ENCODE measurements at regions not wholly inside any gene's neighbourhood (a gene's known extent, or its start where the extent isn't known, plus 50 kb on each side); places are given as distances from the start of the nearest gene placed in this dataset.
"Not testable (repeated sequence)": the region's sequence is repeated elsewhere in the genome, so short reads cannot be mapped to it uniquely, and the experiment has no call there.

GRCh38 chr10:118960157-118961090, 69.1 kb upstream of the NANOS1 start:
- Histone ChIP-seq H3K4me3 (replicated peaks; ENCODE audit: insufficient read depth, low read length) (no peak overlapping the region), H3K27ac (replicated peaks) (no peak overlapping the region), H3K27me3 (ENCODE audit: insufficient read depth, poor library complexity, severe bottlenecking) (no peaks in the 10 kb centered on the region)
- TF ChIP-seq CTCF (IDR thresholded peaks at IDR 0.05; ENCODE audit: insufficient read depth, low read length) (no peak), GABPA (IDR thresholded peaks at IDR 0.05; ENCODE audit: low read depth) (no peak), REST (IDR thresholded peaks at IDR 0.05; ENCODE audit: insufficient replicate concordance, low read depth) (no peak), SPI1 (IDR thresholded peaks at IDR 0.05; ENCODE audit: borderline replicate concordance, low read depth) (no peak), POLR2AphosphoS5 (IDR thresholded peaks at IDR 0.05; ENCODE audit: low read depth) (no peak)
- no peak for DNase-seq (ENCODE audit: low read depth in 1 of 2, low spot score in 1 of 2)

GRCh38 chr10:118961436-118961835, 68.1 kb upstream of the NANOS1 start:
- Histone ChIP-seq H3K4me3 (replicated peaks; ENCODE audit: insufficient read depth, low read length) (no peak overlapping the region), H3K27me3 (ENCODE audit: insufficient read depth, poor library complexity, severe bottlenecking) (no peaks in the 10 kb centered on the region), H3K27ac (replicated peaks) (no peak overlapping the region)
- no peak for TF ChIP-seq CTCF (IDR thresholded peaks at IDR 0.05; ENCODE audit: insufficient read depth, low read length)
- TF ChIP-seq GABPA (IDR thresholded peaks at IDR 0.05; ENCODE audit: low read depth), result no peak
- no peak for TF ChIP-seq POLR2AphosphoS5 (IDR thresholded peaks at IDR 0.05; ENCODE audit: low read depth)
- no peak for TF ChIP-seq SPI1 (IDR thresholded peaks at IDR 0.05; ENCODE audit: borderline replicate concordance, low read depth)
- TF ChIP-seq REST (IDR thresholded peaks at IDR 0.05; ENCODE audit: insufficient replicate concordance, low read depth), result no peak
- DNase-seq (ENCODE audit: low read depth in 1 of 2, low spot score in 1 of 2), result no peak

- H3K4me3 ChIP-seq (replicated peaks; ENCODE audit: insufficient read depth, low read length); H3K27me3 ChIP-seq (ENCODE audit: insufficient read depth, poor library complexity, severe bottlenecking); H3K27ac ChIP-seq (replicated peaks); DNase-seq (ENCODE audit: low read depth in 1 of 2, low spot score in 1 of 2): not testable (repeated sequence)
Observed at GRCh38 chr10:118962331-118962868, 67.1 kb upstream of the NANOS1 start.

GRCh38 chr10:118963341-118963740, 66.2 kb upstream of the NANOS1 start:
- no peak overlapping the region for H3K27ac ChIP-seq (replicated peaks)
- H3K27me3 ChIP-seq (ENCODE audit: insufficient read depth, poor library complexity, severe bottlenecking), result no peaks in the 10 kb centered on the region
- no peak for DNase-seq (ENCODE audit: low read depth in 1 of 2, low spot score in 1 of 2)
- no peak for TF ChIP-seq CTCF (IDR thresholded peaks at IDR 0.05; ENCODE audit: insufficient read depth, low read length)
- no peak for TF ChIP-seq REST (IDR thresholded peaks at IDR 0.05; ENCODE audit: insufficient replicate concordance, low read depth)
- no peak for TF ChIP-seq POLR2AphosphoS5 (IDR thresholded peaks at IDR 0.05; ENCODE audit: low read depth)
- TF ChIP-seq SPI1 (IDR thresholded peaks at IDR 0.05; ENCODE audit: borderline replicate concordance, low read depth), result no peak
- TF ChIP-seq GABPA (IDR thresholded peaks at IDR 0.05; ENCODE audit: low read depth), result no peak
- no peak overlapping the region for H3K4me3 ChIP-seq (replicated peaks; ENCODE audit: insufficient read depth, low read length)
